HL-60 (cell line): ENCODE measurements at regions not wholly inside any gene's neighbourhood (a gene's known extent, or its start where the extent isn't known, plus 50 kb on each side); places are given as distances from the start of the nearest gene placed in this dataset.

Experiments used
- DNase-seq, 2 experiments: peaks; one replicate each; pipeline ENCODE4 v3.0.0-alpha.2; 2010 to 2020; ENCODE audit warnings: low read depth in 1 of 2, low spot score in 1 of 2
- H3K27ac ChIP-seq: fragments of 250-450 bp; sonication (Bioruptor Pico); replicated peaks from 2 replicates; pipeline ENCODE4 v1.5.1; 2020; ENCODE audit warnings: mild to moderate bottlenecking, moderate library complexity
- H3K27me3 ChIP-seq: fragments of 250-450 bp; sonication (Bioruptor Pico); 2 replicates; pipeline ENCODE4 v1.5.1; 2021; ENCODE audit warnings: mild to moderate bottlenecking, moderate library complexity; ENCODE audit not compliant: insufficient read depth, poor library complexity, severe bottlenecking
- H3K4me3 ChIP-seq: replicated peaks from 2 replicates; pipeline ENCODE4 v1.5.1; 2011; ENCODE audit warnings: mild to moderate bottlenecking, control low read depth, low read length; ENCODE audit not compliant: insufficient read depth
- GABPA ChIP-seq: IDR thresholded peaks from 2 replicates; pipeline ENCODE4 v1.6.1; 2012; ENCODE audit warnings: low read depth
- POLR2AphosphoS5 ChIP-seq: IDR thresholded peaks from 2 replicates; pipeline ENCODE4 v1.6.1; 2012; ENCODE audit warnings: low read depth
- SPI1 ChIP-seq: IDR thresholded peaks from 2 replicates; pipeline ENCODE4 v1.6.1; 2012; ENCODE audit warnings: low read depth, mild to moderate bottlenecking, borderline replicate concordance
- TF ChIP-seq, protein P1 (sequence below): IDR thresholded peaks from 2 replicates; pipeline ENCODE4 v1.6.1; 2012; ENCODE audit warnings: low read depth; ENCODE audit not compliant: insufficient replicate concordance
- TF ChIP-seq, protein P2 (sequence below): IDR thresholded peaks from one replicate; pipeline ENCODE4 v1.5.1; 2011; ENCODE audit warnings: low read length, control low read depth, inconsistent platforms; ENCODE audit not compliant: insufficient read depth

DNA sequence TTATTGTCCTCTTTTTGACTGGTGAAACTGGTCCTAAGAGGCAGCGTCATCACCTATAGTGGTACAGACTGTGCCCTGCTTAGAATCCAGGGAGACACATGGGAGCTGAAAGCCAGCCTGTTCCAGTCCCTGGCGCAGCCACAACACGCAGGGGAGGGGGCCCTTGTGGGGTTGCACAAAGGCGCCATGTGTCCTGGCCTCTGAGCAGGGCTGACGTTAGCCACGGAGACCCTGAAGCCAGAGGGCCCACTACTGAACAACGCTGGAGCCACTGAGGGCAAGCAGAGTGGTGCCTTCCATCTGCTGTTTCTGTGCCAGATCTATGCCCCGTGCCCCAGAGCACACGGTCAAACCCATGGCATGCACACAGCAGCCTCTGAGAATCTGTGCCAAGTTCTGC is 147.3 kb downstream of the ACTL7B start:
- DNase-seq, result no peak
- no peak for TF ChIP-seq POLR2AphosphoS5
- TF ChIP-seq, protein P1, sequence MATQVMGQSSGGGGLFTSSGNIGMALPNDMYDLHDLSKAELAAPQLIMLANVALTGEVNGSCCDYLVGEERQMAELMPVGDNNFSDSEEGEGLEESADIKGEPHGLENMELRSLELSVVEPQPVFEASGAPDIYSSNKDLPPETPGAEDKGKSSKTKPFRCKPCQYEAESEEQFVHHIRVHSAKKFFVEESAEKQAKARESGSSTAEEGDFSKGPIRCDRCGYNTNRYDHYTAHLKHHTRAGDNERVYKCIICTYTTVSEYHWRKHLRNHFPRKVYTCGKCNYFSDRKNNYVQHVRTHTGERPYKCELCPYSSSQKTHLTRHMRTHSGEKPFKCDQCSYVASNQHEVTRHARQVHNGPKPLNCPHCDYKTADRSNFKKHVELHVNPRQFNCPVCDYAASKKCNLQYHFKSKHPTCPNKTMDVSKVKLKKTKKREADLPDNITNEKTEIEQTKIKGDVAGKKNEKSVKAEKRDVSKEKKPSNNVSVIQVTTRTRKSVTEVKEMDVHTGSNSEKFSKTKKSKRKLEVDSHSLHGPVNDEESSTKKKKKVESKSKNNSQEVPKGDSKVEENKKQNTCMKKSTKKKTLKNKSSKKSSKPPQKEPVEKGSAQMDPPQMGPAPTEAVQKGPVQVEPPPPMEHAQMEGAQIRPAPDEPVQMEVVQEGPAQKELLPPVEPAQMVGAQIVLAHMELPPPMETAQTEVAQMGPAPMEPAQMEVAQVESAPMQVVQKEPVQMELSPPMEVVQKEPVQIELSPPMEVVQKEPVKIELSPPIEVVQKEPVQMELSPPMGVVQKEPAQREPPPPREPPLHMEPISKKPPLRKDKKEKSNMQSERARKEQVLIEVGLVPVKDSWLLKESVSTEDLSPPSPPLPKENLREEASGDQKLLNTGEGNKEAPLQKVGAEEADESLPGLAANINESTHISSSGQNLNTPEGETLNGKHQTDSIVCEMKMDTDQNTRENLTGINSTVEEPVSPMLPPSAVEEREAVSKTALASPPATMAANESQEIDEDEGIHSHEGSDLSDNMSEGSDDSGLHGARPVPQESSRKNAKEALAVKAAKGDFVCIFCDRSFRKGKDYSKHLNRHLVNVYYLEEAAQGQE, result no peak
- TF ChIP-seq, protein P2, sequence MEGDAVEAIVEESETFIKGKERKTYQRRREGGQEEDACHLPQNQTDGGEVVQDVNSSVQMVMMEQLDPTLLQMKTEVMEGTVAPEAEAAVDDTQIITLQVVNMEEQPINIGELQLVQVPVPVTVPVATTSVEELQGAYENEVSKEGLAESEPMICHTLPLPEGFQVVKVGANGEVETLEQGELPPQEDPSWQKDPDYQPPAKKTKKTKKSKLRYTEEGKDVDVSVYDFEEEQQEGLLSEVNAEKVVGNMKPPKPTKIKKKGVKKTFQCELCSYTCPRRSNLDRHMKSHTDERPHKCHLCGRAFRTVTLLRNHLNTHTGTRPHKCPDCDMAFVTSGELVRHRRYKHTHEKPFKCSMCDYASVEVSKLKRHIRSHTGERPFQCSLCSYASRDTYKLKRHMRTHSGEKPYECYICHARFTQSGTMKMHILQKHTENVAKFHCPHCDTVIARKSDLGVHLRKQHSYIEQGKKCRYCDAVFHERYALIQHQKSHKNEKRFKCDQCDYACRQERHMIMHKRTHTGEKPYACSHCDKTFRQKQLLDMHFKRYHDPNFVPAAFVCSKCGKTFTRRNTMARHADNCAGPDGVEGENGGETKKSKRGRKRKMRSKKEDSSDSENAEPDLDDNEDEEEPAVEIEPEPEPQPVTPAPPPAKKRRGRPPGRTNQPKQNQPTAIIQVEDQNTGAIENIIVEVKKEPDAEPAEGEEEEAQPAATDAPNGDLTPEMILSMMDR, result no peak
- no peak overlapping the region for H3K27ac ChIP-seq

DNA sequence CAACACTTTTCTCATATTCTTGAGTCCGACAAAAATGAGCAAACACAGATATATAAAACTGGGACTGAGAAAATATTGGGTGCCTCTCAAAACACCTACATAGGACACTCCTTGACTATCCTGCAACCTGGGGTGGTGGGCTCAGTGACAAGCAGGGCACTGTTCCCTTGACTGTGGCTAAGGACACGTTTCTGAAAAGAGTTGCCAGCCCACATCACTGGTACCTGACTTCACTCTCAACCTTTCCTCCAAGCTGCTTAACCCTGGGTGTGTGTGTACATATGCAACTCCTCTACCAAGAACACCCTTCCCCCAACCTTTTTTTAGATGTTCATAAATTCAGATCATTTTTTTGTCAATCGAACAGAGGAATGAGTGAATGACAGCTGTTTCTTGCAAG is 148.7 kb downstream of the ACTL7B start:
- no peak for DNase-seq
- no peak overlapping the region for H3K4me3 ChIP-seq
- TF ChIP-seq POLR2AphosphoS5, result no peak
- TF ChIP-seq, protein P2, result no peak
- TF ChIP-seq SPI1, result no peak
- TF ChIP-seq, protein P1, result no peak
- no peak for TF ChIP-seq GABPA
- no peak overlapping the region for H3K27ac ChIP-seq
- no peaks in the 10 kb centered on the region for H3K27me3 ChIP-seq

More for the DNA sequence above, 147.3 kb downstream of the ACTL7B start:
- Histone ChIP-seq H3K27me3 (no peaks in the 10 kb centered on the region), H3K4me3 (no peak overlapping the region)

DNA sequence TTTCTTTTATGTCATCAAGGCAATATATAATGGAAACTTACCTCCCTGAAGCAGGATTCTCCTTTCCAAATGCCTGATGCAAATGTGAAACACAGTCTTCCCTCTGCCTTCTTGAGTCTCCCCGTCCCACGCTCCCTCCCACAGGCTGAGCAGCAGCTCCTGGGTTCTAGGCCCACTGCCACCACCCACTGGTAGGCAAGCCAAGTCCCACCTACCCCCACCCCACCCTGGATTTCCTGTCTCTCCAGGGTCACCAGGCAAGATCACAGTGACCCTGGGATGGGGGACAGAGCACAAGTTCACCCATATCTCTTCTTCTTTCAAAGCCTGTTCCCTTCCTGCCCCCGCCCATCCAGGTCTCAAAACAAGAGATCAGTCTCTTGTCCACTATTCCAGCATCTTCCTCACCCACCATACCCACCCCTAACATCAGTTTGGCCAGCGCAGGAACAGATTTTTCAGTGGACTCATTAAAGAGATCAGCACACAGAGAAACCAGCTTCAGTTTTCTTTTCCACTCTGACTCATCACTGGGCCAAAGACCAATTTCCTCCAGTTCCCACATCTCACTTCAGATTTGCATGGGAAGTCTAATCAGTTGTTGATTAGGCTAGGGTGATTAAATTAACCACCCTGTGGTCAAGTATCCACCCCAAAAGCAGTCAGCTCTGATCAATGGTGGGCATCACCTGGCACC is 151.5 kb downstream of the ACTL7B start:
- TF ChIP-seq POLR2AphosphoS5 (no peak), SPI1 (no peak), GABPA (no peak)
- TF ChIP-seq, protein P1, result no peak
- TF ChIP-seq, protein P2, result no peak
- Histone ChIP-seq H3K27ac (no peak overlapping the region), H3K27me3 (no peaks in the 10 kb centered on the region), H3K4me3 (no peak overlapping the region)
- DNase-seq, result no peak
